ENCODE measurements at regions not wholly inside any gene's neighbourhood (a gene's known extent, or its start where the extent isn't known, plus 50 kb on each side); places are given as distances from the start of the nearest gene placed in this dataset.

DNA sequence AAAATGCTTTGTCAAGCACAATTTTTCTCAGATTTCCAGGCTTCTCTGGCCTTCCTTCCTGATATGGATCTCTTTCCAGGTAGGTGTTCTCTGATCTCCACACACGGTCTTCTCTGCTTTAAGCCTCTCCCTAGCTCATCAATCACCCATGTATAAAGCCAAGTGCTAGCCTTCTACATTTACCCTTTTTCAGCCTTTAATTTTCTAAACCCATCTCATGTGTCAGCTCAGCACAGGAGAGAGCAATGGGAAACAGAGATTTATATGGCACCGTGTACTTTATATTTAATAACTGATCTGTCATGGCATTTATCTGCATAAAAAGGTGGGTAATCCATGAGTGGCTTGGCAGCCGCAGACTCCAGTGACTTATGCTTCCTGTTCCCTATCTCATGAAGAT lies 495.0 kb downstream of the RASEF start:
- Histone ChIP-seq H3K9me3 (ENCODE audit: control insufficient read depth in 4 of 4, insufficient read depth in 3 of 4, low read length in 3 of 4) (peaks cover 0 to 8% (median 0%) of the 10 kb centered on the region in 4 donors), H3K27ac (ENCODE audit: low read depth in 1 of 2, low read length in 1 of 2) (no peak overlapping the region), H3K9ac (ENCODE audit: insufficient read depth in 1 of 2, low read length in 2 of 2) (no peak overlapping the region), H3K4me1 (ENCODE audit: control insufficient read depth in 5 of 5, insufficient read depth in 5 of 5, low read length in 5 of 5) (peaks cover 0 to 1% (median 0%) of the 10 kb centered on the region in 5 donors), H3K4me3 (no peak overlapping the region), H3K36me3 (ENCODE audit: control insufficient read depth in 4 of 4, insufficient read depth in 4 of 4, low read length in 4 of 4) (no peaks in the 10 kb centered on the region), H3K27me3 (ENCODE audit: control insufficient read depth in 3 of 3, insufficient read depth in 3 of 3, low read length in 2 of 3) (no peaks in the 10 kb centered on the region)
- ATAC-seq (ENCODE audit: insufficient read depth, low FRiP score) (no peak), DNase-seq (no peak)
- TF ChIP-seq, protein P1, sequence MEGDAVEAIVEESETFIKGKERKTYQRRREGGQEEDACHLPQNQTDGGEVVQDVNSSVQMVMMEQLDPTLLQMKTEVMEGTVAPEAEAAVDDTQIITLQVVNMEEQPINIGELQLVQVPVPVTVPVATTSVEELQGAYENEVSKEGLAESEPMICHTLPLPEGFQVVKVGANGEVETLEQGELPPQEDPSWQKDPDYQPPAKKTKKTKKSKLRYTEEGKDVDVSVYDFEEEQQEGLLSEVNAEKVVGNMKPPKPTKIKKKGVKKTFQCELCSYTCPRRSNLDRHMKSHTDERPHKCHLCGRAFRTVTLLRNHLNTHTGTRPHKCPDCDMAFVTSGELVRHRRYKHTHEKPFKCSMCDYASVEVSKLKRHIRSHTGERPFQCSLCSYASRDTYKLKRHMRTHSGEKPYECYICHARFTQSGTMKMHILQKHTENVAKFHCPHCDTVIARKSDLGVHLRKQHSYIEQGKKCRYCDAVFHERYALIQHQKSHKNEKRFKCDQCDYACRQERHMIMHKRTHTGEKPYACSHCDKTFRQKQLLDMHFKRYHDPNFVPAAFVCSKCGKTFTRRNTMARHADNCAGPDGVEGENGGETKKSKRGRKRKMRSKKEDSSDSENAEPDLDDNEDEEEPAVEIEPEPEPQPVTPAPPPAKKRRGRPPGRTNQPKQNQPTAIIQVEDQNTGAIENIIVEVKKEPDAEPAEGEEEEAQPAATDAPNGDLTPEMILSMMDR (IDR thresholded peaks at IDR 0.05; ENCODE audit: control extremely low read depth, extremely low read depth): no peak
- WGBS, 2 donors: 90 to 92% methylated on average over 3 of the region's 3 CpGs

DNA sequence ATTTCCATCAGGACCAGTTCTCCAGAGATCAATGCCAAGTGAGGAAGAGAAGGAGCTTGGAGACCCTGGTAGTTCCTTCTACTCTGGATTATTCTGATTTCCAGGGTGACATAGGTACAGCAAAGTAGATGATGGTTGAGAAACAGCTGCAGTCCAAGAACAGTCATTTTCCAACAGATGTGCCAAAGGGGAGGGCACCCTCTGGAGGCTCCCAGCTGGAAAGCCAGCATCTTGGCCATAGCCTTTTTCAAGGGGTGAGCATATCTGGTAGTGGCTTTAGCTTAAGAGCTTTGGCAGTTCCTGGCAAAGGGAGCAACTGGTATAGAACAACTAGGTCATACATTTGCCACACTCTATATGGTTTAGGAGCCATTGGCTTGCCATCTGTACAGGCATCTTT lies 492.7 kb downstream of the RASEF start:
- TF ChIP-seq, protein P1 (IDR thresholded peaks at IDR 0.05; ENCODE audit: control extremely low read depth, extremely low read depth): no peak
- Histone ChIP-seq H3K27me3 (ENCODE audit: control insufficient read depth in 3 of 3, insufficient read depth in 3 of 3, low read length in 2 of 3) (no peaks in the 10 kb centered on the region), H3K4me1 (ENCODE audit: control insufficient read depth in 5 of 5, insufficient read depth in 5 of 5, low read length in 5 of 5) (no peaks in the 10 kb centered on the region), H3K9me3 (ENCODE audit: control insufficient read depth in 4 of 4, insufficient read depth in 3 of 4, low read length in 3 of 4) (peaks cover 0 to 4% (median 2%) of the 10 kb centered on the region in 4 donors), H3K27ac (ENCODE audit: low read depth in 1 of 2, low read length in 1 of 2) (no peak overlapping the region), H3K9ac (ENCODE audit: insufficient read depth in 1 of 2, low read length in 2 of 2) (no peak overlapping the region), H3K36me3 (ENCODE audit: control insufficient read depth in 4 of 4, insufficient read depth in 4 of 4, low read length in 4 of 4) (no peaks in the 10 kb centered on the region), H3K4me3 (no peak overlapping the region)
- no peak for ATAC-seq (ENCODE audit: insufficient read depth, low FRiP score)
- no peak for DNase-seq

DNA sequence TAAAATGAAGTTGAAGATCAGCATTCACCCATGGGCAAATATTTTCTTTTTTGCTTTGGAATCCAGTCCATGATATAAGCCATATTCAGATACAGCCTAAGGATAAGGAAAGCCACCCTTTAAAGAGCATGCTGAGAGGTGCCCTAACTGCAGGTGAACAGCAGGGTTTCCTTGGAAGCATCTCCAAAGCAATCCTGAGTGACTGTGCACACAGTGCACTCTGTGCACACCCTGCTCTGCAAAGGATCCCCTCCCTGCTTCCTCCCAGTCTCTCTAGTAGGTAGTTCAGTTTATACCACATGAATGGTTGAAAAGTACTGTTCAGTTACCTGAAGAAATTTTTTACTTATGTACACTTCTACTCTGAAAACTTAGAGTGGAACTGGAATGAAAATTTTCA lies 491.4 kb downstream of the RASEF start:
- DNase-seq (no peak), ATAC-seq (ENCODE audit: insufficient read depth, low FRiP score) (no peak)
- TF ChIP-seq, protein P1 (IDR thresholded peaks at IDR 0.05; ENCODE audit: control extremely low read depth, extremely low read depth): no peak

DNA sequence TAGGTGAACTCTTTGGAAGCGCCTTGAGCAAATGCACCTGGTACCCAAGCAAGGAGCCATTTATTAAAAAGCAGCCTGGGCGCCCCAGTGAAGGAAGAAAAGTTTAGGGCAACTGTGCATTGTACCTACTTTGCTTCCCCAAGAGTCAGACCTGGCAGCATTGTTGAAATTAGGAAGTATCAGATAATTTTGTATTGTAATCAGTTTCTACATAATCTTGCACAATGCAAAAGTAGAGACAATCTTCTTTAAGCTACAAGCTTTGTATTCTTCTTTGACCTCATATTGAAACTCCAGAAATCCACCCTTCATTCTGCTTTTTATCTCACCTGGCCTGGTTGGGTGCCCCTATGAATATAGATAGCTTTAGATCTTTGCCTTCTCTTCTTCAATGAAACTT lies 490.8 kb downstream of the RASEF start:
- DNase-seq (no peak), ATAC-seq (ENCODE audit: insufficient read depth, low FRiP score) (no peak)
- no peaks in the 10 kb centered on the region for H3K36me3 ChIP-seq (ENCODE audit: control insufficient read depth in 4 of 4, insufficient read depth in 4 of 4, low read length in 4 of 4)
- no peak overlapping the region for H3K9ac ChIP-seq (ENCODE audit: insufficient read depth in 1 of 2, low read length in 2 of 2)
- TF ChIP-seq, protein P1 (IDR thresholded peaks at IDR 0.05; ENCODE audit: control extremely low read depth, extremely low read depth): no peak
- H3K27me3 ChIP-seq (ENCODE audit: control insufficient read depth in 3 of 3, insufficient read depth in 3 of 3, low read length in 2 of 3): no peaks in the 10 kb centered on the region
- H3K4me1 ChIP-seq (ENCODE audit: control insufficient read depth in 5 of 5, insufficient read depth in 5 of 5, low read length in 5 of 5): no peaks in the 10 kb centered on the region
- H3K4me3 ChIP-seq: no peak overlapping the region
- 88 to 94% methylated on average over 2 of the region's 2 CpGs for WGBS, 2 donors
- H3K9me3 ChIP-seq (ENCODE audit: control insufficient read depth in 4 of 4, insufficient read depth in 3 of 4, low read length in 3 of 4): peaks cover 0 to 4% (median 2%) of the 10 kb centered on the region in 4 donors
- no peak overlapping the region for H3K27ac ChIP-seq (ENCODE audit: low read depth in 1 of 2, low read length in 1 of 2)

More for the DNA sequence above, 491.4 kb downstream of the RASEF start:
- no peaks in the 10 kb centered on the region for H3K4me1 ChIP-seq (ENCODE audit: control insufficient read depth in 5 of 5, insufficient read depth in 5 of 5, low read length in 5 of 5)
- H3K9ac ChIP-seq (ENCODE audit: insufficient read depth in 1 of 2, low read length in 2 of 2): no peak overlapping the region
- H3K27ac ChIP-seq (ENCODE audit: low read depth in 1 of 2, low read length in 1 of 2): no peak overlapping the region
- no peaks in the 10 kb centered on the region for H3K27me3 ChIP-seq (ENCODE audit: control insufficient read depth in 3 of 3, insufficient read depth in 3 of 3, low read length in 2 of 3)
- no peaks in the 10 kb centered on the region for H3K36me3 ChIP-seq (ENCODE audit: control insufficient read depth in 4 of 4, insufficient read depth in 4 of 4, low read length in 4 of 4)
- peaks cover 0 to 4% (median 2%) of the 10 kb centered on the region in 4 donors for H3K9me3 ChIP-seq (ENCODE audit: control insufficient read depth in 4 of 4, insufficient read depth in 3 of 4, low read length in 3 of 4)
- H3K4me3 ChIP-seq: no peak overlapping the region

Data from lung (tissue), 11 donors.